ENCODE measurements at regions not wholly inside any gene's neighbourhood (a gene's known extent, or its start where the extent isn't known, plus 50 kb on each side); places are given as distances from the start of the nearest gene placed in this dataset.

- TF ChIP-seq, protein P1, sequence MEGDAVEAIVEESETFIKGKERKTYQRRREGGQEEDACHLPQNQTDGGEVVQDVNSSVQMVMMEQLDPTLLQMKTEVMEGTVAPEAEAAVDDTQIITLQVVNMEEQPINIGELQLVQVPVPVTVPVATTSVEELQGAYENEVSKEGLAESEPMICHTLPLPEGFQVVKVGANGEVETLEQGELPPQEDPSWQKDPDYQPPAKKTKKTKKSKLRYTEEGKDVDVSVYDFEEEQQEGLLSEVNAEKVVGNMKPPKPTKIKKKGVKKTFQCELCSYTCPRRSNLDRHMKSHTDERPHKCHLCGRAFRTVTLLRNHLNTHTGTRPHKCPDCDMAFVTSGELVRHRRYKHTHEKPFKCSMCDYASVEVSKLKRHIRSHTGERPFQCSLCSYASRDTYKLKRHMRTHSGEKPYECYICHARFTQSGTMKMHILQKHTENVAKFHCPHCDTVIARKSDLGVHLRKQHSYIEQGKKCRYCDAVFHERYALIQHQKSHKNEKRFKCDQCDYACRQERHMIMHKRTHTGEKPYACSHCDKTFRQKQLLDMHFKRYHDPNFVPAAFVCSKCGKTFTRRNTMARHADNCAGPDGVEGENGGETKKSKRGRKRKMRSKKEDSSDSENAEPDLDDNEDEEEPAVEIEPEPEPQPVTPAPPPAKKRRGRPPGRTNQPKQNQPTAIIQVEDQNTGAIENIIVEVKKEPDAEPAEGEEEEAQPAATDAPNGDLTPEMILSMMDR (IDR thresholded peaks at IDR 0.05) = no peak
- no peak for TF ChIP-seq EP300 (IDR thresholded peaks at IDR 0.05)
- TF ChIP-seq POLR2A (IDR thresholded peaks at IDR 0.05) = no peak
- no peak for TF ChIP-seq POLR2AphosphoS5 (IDR thresholded peaks at IDR 0.05)
These were observed 51.4 kb upstream of the OLFM1 start for GRCh38 chr9:135035781-135036760.
